Loucy (cell line): ENCODE measurements at regions not wholly inside any gene's neighbourhood (a gene's known extent, or its start where the extent isn't known, plus 50 kb on each side); places are given as distances from the start of the nearest gene placed in this dataset.
"Not testable (repeated sequence)": the region's sequence is repeated elsewhere in the genome, so short reads cannot be mapped to it uniquely, and the experiment has no call there.

Experiments used
- EZH2phosphoT487 ChIP-seq: fragments of 200-600 bp; IDR thresholded peaks from 2 replicates; pipeline ENCODE4 v1.6.1; 2018; ENCODE audit warnings: antibody characterized with exemption, mild to moderate bottlenecking, moderate library complexity, borderline replicate concordance
- TF ChIP-seq, protein P1 (sequence below): fragments of 200-600 bp; sonication (generic); conservative IDR thresholded peaks from 2 replicates; pipeline ENCODE4 v1.5.1; 2014; ENCODE audit warnings: mild to moderate bottlenecking, antibody characterized with exemption, low read length

DNA sequence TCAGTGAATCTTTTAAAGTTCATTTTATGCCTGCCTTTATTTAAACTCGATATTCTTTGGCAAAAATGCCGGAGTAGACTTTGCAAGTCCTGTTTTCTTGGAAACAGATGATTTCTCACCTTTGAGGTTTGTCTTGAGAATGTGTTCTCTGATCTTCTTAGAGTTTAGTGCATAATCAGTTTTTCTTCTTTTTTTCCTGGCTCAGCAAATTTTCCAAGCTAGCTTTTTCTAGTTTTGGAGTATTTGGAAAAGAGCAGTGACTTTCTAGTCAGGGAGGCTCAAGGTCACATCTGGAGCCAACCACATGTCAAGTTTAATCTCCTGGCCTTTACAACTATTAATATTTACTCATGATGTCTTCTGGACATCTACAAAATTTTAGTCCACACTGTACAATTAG is 403.2 kb upstream of the FRG2C start:
- TF ChIP-seq, protein P1, sequence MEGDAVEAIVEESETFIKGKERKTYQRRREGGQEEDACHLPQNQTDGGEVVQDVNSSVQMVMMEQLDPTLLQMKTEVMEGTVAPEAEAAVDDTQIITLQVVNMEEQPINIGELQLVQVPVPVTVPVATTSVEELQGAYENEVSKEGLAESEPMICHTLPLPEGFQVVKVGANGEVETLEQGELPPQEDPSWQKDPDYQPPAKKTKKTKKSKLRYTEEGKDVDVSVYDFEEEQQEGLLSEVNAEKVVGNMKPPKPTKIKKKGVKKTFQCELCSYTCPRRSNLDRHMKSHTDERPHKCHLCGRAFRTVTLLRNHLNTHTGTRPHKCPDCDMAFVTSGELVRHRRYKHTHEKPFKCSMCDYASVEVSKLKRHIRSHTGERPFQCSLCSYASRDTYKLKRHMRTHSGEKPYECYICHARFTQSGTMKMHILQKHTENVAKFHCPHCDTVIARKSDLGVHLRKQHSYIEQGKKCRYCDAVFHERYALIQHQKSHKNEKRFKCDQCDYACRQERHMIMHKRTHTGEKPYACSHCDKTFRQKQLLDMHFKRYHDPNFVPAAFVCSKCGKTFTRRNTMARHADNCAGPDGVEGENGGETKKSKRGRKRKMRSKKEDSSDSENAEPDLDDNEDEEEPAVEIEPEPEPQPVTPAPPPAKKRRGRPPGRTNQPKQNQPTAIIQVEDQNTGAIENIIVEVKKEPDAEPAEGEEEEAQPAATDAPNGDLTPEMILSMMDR: not testable (repeated sequence)
- not testable (repeated sequence) for TF ChIP-seq EZH2phosphoT487
